HG03378 (cell line): ENCODE measurements at regions not wholly inside any gene's neighbourhood (a gene's known extent, or its start where the extent isn't known, plus 50 kb on each side); places are given as distances from the start of the nearest gene placed in this dataset.
"Not testable (repeated sequence)": the region's sequence is repeated elsewhere in the genome, so short reads cannot be mapped to it uniquely, and the experiment has no call there.

ENCODE experiments used
- ATAC-seq: cut with Tn5 transposase; IDR thresholded peaks from one replicate; pipeline ENCODE4 v1.9.1; 2021; ENCODE audit warnings: mild to moderate bottlenecking, moderate library complexity; ENCODE audit not compliant: unreplicated experiment

- no peak for ATAC-seq
These were observed 431.8 kb downstream of the RPS24 start for GRCh38 chr10:78465431-78465830.

- ATAC-seq: no peak
These were observed 433.9 kb downstream of the RPS24 start for GRCh38 chr10:78467496-78468106.

- not testable (repeated sequence) for ATAC-seq
These were observed 435.1 kb downstream of the RPS24 start for GRCh38 chr10:78468731-78469130.

GRCh38 chr10:78470267-78471103 lies 436.8 kb downstream of the RPS24 start:
- no peak for ATAC-seq

- ATAC-seq: no peak
These were observed 437.7 kb downstream of the RPS24 start for GRCh38 chr10:78471326-78471722.

- no peak for ATAC-seq
These were observed 438.3 kb downstream of the RPS24 start for GRCh38 chr10:78471723-78472550.

- ATAC-seq: no peak
These were observed 438.9 kb downstream of the RPS24 start for GRCh38 chr10:78472551-78472890.

- ATAC-seq: no peak
These were observed 439.3 kb downstream of the RPS24 start for GRCh38 chr10:78473006-78473405.

- no peak for ATAC-seq
These were observed 441.1 kb downstream of the RPS24 start for GRCh38 chr10:78474743-78475142.

GRCh38 chr10:78475437-78475836 lies 441.8 kb downstream of the RPS24 start:
- no peak for ATAC-seq

- no peak for ATAC-seq
These were observed 442.5 kb downstream of the RPS24 start for GRCh38 chr10:78476156-78476555.

- ATAC-seq: no peak
These were observed 443.2 kb downstream of the RPS24 start for GRCh38 chr10:78476844-78477243.

- no peak for ATAC-seq
These were observed 445.3 kb downstream of the RPS24 start for GRCh38 chr10:78478919-78479318.

- ATAC-seq: no peak
These were observed 445.8 kb downstream of the RPS24 start for GRCh38 chr10:78479467-78479866.

GRCh38 chr10:78481842-78482241 lies 448.2 kb downstream of the RPS24 start:
- no peak for ATAC-seq

GRCh38 chr10:78483641-78484040 lies 450.0 kb downstream of the RPS24 start:
- no peak for ATAC-seq

- no peak for ATAC-seq
These were observed 455.4 kb downstream of the RPS24 start for GRCh38 chr10:78489034-78489433.

- no peak for ATAC-seq
These were observed 458.1 kb downstream of the RPS24 start for GRCh38 chr10:78491812-78492211.

- no peak for ATAC-seq
These were observed 458.8 kb downstream of the RPS24 start for GRCh38 chr10:78492424-78492823.

GRCh38 chr10:78494179-78494578 lies 460.5 kb downstream of the RPS24 start:
- no peak for ATAC-seq

GRCh38 chr10:78502210-78502936 lies 468.7 kb downstream of the RPS24 start:
- no peak for ATAC-seq
